ENCODE measurements at regions not wholly inside any gene's neighbourhood (a gene's known extent, or its start where the extent isn't known, plus 50 kb on each side); places are given as distances from the start of the nearest gene placed in this dataset.

- TF ChIP-seq THRAP3 (IDR thresholded peaks at IDR 0.05; ENCODE audit: borderline replicate concordance), result no peak
- no peak for TF ChIP-seq FOXA1 (IDR thresholded peaks at IDR 0.05; ENCODE audit: borderline replicate concordance)
- TF ChIP-seq KLF16 (IDR thresholded peaks at IDR 0.05), result peak; percentile 17; the same call in 1 of the 2 replicates
- TF ChIP-seq HBP1 (CRISPR knock-in tag; IDR thresholded peaks at IDR 0.05), result peak; percentile 24; the same call in 1 of the 2 replicates
- TF ChIP-seq ZNF24 (IDR thresholded peaks at IDR 0.05), result peak; percentile 75
- TF ChIP-seq LARP7 (IDR thresholded peaks at IDR 0.05), result peak; percentile 53; the same call in 1 of the 2 replicates
- TF ChIP-seq CBFA2T2 (conservative IDR thresholded peaks at IDR 0.05), result peak; percentile 79
- TF ChIP-seq ZNF134 (CRISPR knock-in tag; conservative IDR thresholded peaks at IDR 0.05), result no peak
- TF ChIP-seq RBM15 (IDR thresholded peaks at IDR 0.05; ENCODE audit: insufficient read depth, low read length), result no peak
- no peak for TF ChIP-seq RBM14 (IDR thresholded peaks at IDR 0.05; ENCODE audit: borderline replicate concordance, insufficient read depth, low read depth, low read length)
- no peak for TF ChIP-seq HDAC2 (IDR thresholded peaks at IDR 0.05)
- no peak for TF ChIP-seq ZNF778 (CRISPR knock-in tag; IDR thresholded peaks at IDR 0.05)
- peak; percentile 70 for TF ChIP-seq NCOR1 (IDR thresholded peaks at IDR 0.05)
- peak; percentile 48; the same call in 1 of the 2 replicates for TF ChIP-seq EHMT2 (IDR thresholded peaks at IDR 0.05)
- no peak for TF ChIP-seq ZNF316 (IDR thresholded peaks at IDR 0.05)
- peak; percentile 84; the same call in 1 of the 2 replicates for TF ChIP-seq MCM3 (IDR thresholded peaks at IDR 0.05)
- TF ChIP-seq SPI1 (IDR thresholded peaks at IDR 0.05; ENCODE audit: borderline replicate concordance, low read depth, low read length), result no peak
- TF ChIP-seq DPF2 (IDR thresholded peaks at IDR 0.05), result peak; percentile 75; the same call in 1 of the 2 replicates
- no peak for TF ChIP-seq TCF7 (IDR thresholded peaks at IDR 0.05; ENCODE audit: borderline replicate concordance)
- peak in 1 of 2 experiments; percentile 68; a peak in 1 of 4 replicates for TF ChIP-seq ARNT (IDR thresholded peaks at IDR 0.05)
- TF ChIP-seq EP400 (IDR thresholded peaks at IDR 0.05), result no peak
- 0 out of 2 replicates have a peak, but pooled peaks have one; percentile 20 for TF ChIP-seq CREB1 (IDR thresholded peaks at IDR 0.05)
- TF ChIP-seq CREB1 (CRISPR knock-in tag; IDR thresholded peaks at IDR 0.05), result no peak
- no peak for TF ChIP-seq NR2C1 (IDR thresholded peaks at IDR 0.05)
- no peak for TF ChIP-seq NR2C1 (tag; IDR thresholded peaks at IDR 0.05)
- TF ChIP-seq NRF1 (conservative IDR thresholded peaks at IDR 0.05 in 1 of 2, IDR thresholded peaks at IDR 0.05 in 1 of 2), result no peak
- TF ChIP-seq RNF219 (CRISPR knock-in tag; IDR thresholded peaks at IDR 0.05), result no peak
- no peak for TF ChIP-seq ARID4B (CRISPR knock-in tag; IDR thresholded peaks at IDR 0.05)
Measured at GRCh38 chr11:19441288-19441687, 200.5 kb upstream of the E2F8 start (continued).
